OCI-LY3 (cell line): ENCODE measurements at regions not wholly inside any gene's neighbourhood (a gene's known extent, or its start where the extent isn't known, plus 50 kb on each side); places are given as distances from the start of the nearest gene placed in this dataset.

Experiments
- H2AFZ ChIP-seq: fragments of 200-600, 300-600 bp; shearing (Covaris generic); 2 replicates; pipeline ENCODE4 v1.6.0; 2014; ENCODE audit warnings: antibody characterized with exemption, low read depth, low read length
- H3K27ac ChIP-seq: fragments of 200-600, 300-600 bp; sonication (generic); 2 replicates; pipeline ENCODE4 v1.5.1; 2014; ENCODE audit warnings: mild to moderate bottlenecking, low read length, moderate library complexity, mixed read lengths
- H3K27me3 ChIP-seq: fragments of 200-600, 300-600 bp; sonication (generic); 2 replicates; pipeline ENCODE4 v1.6.1; 2014; ENCODE audit warnings: low read depth, low read length, mixed read lengths
- H3K36me3 ChIP-seq: fragments of 200-600, 300-600 bp; sonication (generic); replicated peaks from 2 replicates; pipeline ENCODE3; 2014; ENCODE audit warnings: low read depth, low read length, mixed read lengths
- H3K4me1 ChIP-seq: fragments of 300-600, 200-600 bp; sonication (generic); 2 replicates; pipeline ENCODE4 v1.6.1; 2014; ENCODE audit warnings: low read length, mixed read lengths
- H3K4me2 ChIP-seq: fragments of 200-600, 300-600 bp; sonication (generic); 2 replicates; pipeline ENCODE4 v1.6.1; 2014; ENCODE audit warnings: low read length, mixed read lengths
- H3K4me3 ChIP-seq: fragments of 300-600, 200-600 bp; sonication (generic); 2 replicates; pipeline ENCODE4 v1.5.1; 2014; ENCODE audit warnings: antibody characterized with exemption, mild to moderate bottlenecking, low read length, moderate library complexity
- H3K79me2 ChIP-seq: fragments of 300-600, 200-600 bp; shearing (Covaris generic); 2 replicates; pipeline ENCODE4 v1.6.1; 2014; ENCODE audit warnings: mild to moderate bottlenecking, low read length, mixed read lengths
- H3K9ac ChIP-seq: fragments of 300-600, 200-600 bp; shearing (Covaris generic); 2 replicates; pipeline ENCODE4 v1.6.0; 2014; ENCODE audit warnings: mild to moderate bottlenecking, low read length, moderate library complexity
- H3K9me3 ChIP-seq: fragments of 200-600, 300-600 bp; shearing (Covaris generic); 2 replicates; pipeline ENCODE4 v1.6.1; 2014; ENCODE audit warnings: low read length, mixed read lengths; ENCODE audit not compliant: insufficient read depth
- H4K20me1 ChIP-seq: fragments of 200-600, 300-600 bp; sonication (generic); 2 replicates; pipeline ENCODE4 v1.6.1; 2016; ENCODE audit warnings: low read length, mixed read lengths; ENCODE audit not compliant: insufficient read depth
- EZH2phosphoT487 ChIP-seq: fragments of 200-600 bp; shearing (Covaris generic); IDR thresholded peaks from 2 replicates; pipeline ENCODE4 v1.6.1; 2018; ENCODE audit warnings: antibody characterized with exemption, mixed run types, low read depth
- TF ChIP-seq, protein P1 (sequence below): fragments of 200-600, 300-600 bp; sonication (generic); IDR thresholded peaks from 2 replicates; pipeline ENCODE4 v1.5.1; 2014; ENCODE audit warnings: antibody characterized with exemption, low read length, low read depth

DNA sequence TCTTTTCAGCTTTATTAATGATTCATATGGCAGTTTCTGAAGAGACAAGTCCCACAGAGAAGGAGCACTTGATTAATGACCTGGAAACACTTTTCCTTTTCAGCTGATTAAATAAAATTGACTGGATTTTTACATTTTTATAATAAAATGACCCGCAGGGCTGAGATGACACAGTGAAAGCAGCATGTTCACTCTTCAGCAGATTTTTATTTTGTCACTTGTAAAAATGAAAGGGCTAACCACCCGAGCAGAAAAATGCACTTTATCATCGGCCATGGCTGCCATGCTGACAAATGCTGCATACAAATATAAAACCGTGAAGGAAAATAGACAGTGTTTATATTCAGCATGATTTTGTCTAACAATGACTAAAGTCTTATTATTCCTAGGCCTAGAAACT is 321.6 kb upstream of the ITGA1 start:
- H3K79me2 ChIP-seq = no peaks in the 10 kb centered on the region
- H3K36me3 ChIP-seq = no peaks in the 10 kb centered on the region
- TF ChIP-seq, protein P1, sequence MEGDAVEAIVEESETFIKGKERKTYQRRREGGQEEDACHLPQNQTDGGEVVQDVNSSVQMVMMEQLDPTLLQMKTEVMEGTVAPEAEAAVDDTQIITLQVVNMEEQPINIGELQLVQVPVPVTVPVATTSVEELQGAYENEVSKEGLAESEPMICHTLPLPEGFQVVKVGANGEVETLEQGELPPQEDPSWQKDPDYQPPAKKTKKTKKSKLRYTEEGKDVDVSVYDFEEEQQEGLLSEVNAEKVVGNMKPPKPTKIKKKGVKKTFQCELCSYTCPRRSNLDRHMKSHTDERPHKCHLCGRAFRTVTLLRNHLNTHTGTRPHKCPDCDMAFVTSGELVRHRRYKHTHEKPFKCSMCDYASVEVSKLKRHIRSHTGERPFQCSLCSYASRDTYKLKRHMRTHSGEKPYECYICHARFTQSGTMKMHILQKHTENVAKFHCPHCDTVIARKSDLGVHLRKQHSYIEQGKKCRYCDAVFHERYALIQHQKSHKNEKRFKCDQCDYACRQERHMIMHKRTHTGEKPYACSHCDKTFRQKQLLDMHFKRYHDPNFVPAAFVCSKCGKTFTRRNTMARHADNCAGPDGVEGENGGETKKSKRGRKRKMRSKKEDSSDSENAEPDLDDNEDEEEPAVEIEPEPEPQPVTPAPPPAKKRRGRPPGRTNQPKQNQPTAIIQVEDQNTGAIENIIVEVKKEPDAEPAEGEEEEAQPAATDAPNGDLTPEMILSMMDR = no peak
- no peak for TF ChIP-seq EZH2phosphoT487
- H3K4me2 ChIP-seq = no peak overlapping the region
- H3K9ac ChIP-seq = no peak overlapping the region
- no peaks in the 10 kb centered on the region for H3K9me3 ChIP-seq
- no peaks in the 10 kb centered on the region for H3K27me3 ChIP-seq
- H3K27ac ChIP-seq = no peak overlapping the region
- no peak overlapping the region for H3K4me3 ChIP-seq
- H3K4me1 ChIP-seq = peaks cover 10% of the 10 kb centered on the region
- no peaks in the 10 kb centered on the region for H4K20me1 ChIP-seq
- no peak overlapping the region for H2AFZ ChIP-seq

DNA sequence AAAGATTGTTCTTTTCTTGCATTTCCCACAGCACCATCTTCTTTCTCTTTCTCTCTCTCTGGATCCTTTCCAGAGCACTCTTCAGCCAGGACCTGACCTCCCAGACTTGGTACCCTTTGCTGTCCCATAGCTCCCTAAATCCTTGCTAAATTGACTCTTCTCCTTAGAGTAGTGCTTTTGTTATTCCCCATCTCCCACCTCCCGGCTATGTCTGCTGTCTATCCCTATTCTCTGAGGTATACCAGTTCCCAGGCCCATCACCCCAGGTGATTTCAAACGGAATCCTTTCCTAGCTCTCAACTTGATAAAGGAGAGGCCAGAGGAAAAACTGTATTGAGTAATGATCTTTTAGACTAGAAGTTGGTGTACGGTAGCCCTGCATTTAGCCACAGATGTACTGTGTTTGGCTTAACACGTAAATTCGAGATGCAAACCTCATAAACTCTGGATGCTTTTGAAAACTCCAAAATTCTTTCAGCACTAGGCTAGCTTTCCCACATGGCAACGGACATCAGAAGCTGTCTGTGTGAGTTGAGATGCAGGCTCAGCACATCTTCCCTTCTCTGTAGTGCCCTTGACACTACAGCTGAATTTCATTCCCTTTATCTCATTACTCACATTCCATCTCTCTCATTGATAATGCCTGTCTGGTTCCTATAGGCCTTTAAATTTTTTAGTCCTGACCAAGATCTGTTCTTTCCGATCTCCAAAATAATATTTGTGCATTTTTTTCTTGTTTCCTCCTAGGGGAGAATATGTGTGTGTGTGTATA is 320.8 kb upstream of the ITGA1 start:
- TF ChIP-seq, protein P1 = no peak
- no peak for TF ChIP-seq EZH2phosphoT487
- no peaks in the 10 kb centered on the region for H3K36me3 ChIP-seq
- H3K4me1 ChIP-seq = peaks cover 10% of the 10 kb centered on the region
- H3K4me3 ChIP-seq = no peak overlapping the region
- H3K27ac ChIP-seq = no peak overlapping the region
- no peaks in the 10 kb centered on the region for H3K27me3 ChIP-seq
- H3K9me3 ChIP-seq = no peaks in the 10 kb centered on the region
- H3K9ac ChIP-seq = no peak overlapping the region
- no peak overlapping the region for H3K4me2 ChIP-seq
- H3K79me2 ChIP-seq = no peaks in the 10 kb centered on the region
- no peaks in the 10 kb centered on the region for H4K20me1 ChIP-seq
- H2AFZ ChIP-seq = no peak overlapping the region

DNA sequence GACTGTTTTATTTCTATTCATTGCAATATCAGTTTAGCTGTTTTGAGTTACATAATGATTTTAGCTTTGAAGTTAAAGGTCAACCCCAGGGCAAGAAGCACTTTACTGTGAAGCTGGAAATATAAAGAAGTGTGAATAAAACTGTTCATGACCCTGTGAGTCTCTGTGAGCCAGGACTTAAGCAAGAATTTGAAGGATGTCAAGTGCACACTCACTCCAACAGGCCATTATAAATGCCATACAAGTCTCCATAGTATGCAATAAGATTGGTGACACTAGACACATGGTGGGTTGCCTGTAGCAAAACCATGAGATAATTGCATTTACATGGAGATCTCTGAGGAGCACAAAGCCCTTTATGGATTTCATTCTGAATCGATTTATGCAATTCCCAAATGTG is 318.7 kb upstream of the ITGA1 start:
- Histone ChIP-seq H2AFZ (no peak overlapping the region), H3K79me2 (no peaks in the 10 kb centered on the region), H3K4me1 (peaks cover 10% of the 10 kb centered on the region), H4K20me1 (no peaks in the 10 kb centered on the region), H3K9me3 (no peaks in the 10 kb centered on the region), H3K27ac (no peak overlapping the region), H3K9ac (no peak overlapping the region), H3K4me2 (peak overlapping the region; percentile 50; the same call in 1 of the 2 replicates), H3K4me3 (no peak overlapping the region), H3K36me3 (no peaks in the 10 kb centered on the region), H3K27me3 (no peaks in the 10 kb centered on the region)
- TF ChIP-seq, protein P1 = no peak
- TF ChIP-seq EZH2phosphoT487 = no peak

DNA sequence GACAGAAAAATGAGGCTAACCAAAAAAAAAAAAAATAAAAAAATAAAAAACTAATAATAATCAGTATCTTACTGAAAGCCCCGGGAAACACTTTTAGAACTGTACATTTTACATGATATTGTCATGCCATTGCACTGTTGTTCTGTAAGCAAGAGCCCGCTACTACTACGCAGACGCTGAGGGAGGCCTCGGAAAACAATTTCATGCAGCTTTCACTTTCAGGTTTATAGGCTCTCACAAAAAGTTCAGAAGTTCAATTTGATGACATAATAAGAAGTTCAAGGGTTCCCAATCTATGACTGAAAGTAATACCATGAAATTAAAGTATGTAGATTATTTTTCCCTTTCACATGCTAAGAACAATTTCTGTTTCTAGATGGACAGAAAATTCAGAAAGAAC is 318.3 kb upstream of the ITGA1 start:
- no peak for TF ChIP-seq EZH2phosphoT487
- TF ChIP-seq, protein P1 = no peak
- no peaks in the 10 kb centered on the region for H3K9me3 ChIP-seq
- no peak overlapping the region for H3K27ac ChIP-seq
- no peaks in the 10 kb centered on the region for H3K79me2 ChIP-seq
- H3K36me3 ChIP-seq = no peaks in the 10 kb centered on the region
- H3K9ac ChIP-seq = no peak overlapping the region
- peak overlapping the region; percentile 50 for H3K4me2 ChIP-seq
- peaks cover 10% of the 10 kb centered on the region for H3K4me1 ChIP-seq
- H4K20me1 ChIP-seq = no peaks in the 10 kb centered on the region
- H2AFZ ChIP-seq = no peak overlapping the region
- peak overlapping the region; percentile 37 for H3K4me3 ChIP-seq
- H3K27me3 ChIP-seq = no peaks in the 10 kb centered on the region
